Stimulated activated CD8-positive, alpha-beta memory T cell treated with anti-CD3 and anti-CD28 coated beads, Interleukin-4, amount 100 ng/mL, for 48 hours (primary cell): ENCODE measurements at regions not wholly inside any gene's neighbourhood (a gene's known extent, or its start where the extent isn't known, plus 50 kb on each side); places are given as distances from the start of the nearest gene placed in this dataset.

ENCODE experiments used
- DNase-seq: peaks from one replicate; pipeline ENCODE4 v3.0.0-alpha.2; 2020

- no peak for DNase-seq
These were observed 63.0 kb upstream of the BTG1 start for GRCh38 chr12:92208613-92209121.

DNA sequence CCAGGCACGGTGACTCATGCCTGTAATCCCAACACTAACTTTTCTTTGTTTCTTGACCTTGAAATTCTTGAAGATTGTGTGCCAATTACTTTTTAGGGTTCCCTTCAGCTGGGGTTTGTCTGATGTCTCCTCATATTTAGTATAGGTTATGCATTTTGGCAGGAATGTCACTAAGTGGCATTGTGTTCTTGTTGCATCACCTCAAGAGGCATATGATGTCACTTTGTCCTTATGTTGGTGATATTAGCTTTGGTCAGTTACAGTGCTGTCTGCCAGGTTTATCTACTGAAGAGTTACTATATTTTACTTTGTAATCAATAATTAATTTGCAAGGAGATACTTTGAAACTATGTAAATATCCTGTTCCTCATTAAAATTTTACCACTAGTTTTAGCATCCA lies 61.0 kb upstream of the BTG1 start:
- DNase-seq = no peak

GRCh38 chr12:92206011-92206410 lies 60.4 kb upstream of the BTG1 start:
- no peak for DNase-seq

- no peak for DNase-seq
These were observed 54.4 kb upstream of the BTG1 start for GRCh38 chr12:92199819-92200576.

GRCh38 chr12:92197815-92198214 lies 52.2 kb upstream of the BTG1 start:
- DNase-seq = no peak

DNA sequence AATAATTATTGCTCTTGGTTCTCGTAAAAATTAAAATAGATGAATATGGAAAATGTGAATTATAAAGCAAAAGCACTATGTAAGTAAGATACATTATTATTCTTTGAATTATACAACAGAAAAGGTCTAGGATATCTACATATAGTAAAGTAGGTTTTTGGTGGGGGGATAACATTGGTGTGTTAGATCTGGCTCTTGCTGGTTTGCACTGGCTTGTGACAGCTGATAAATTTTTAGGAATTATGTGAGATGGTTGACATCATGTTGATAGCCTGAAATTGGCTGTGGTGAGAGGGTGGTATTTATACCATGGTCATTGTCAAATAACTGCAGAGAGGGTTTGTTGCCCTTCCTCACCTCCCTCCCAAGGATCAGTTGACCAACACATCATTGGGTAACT lies 50.7 kb upstream of the BTG1 start:
- no peak for DNase-seq
